AML-193 (cell line): ENCODE measurements at regions not wholly inside any gene's neighbourhood (a gene's known extent, or its start where the extent isn't known, plus 50 kb on each side); places are given as distances from the start of the nearest gene placed in this dataset.

ENCODE experiments used
- DNase-seq, 2 experiments: peaks; one replicate each; lab custom pipeline; 2025; lab: John Stamatoyannopoulos, UW

GRCh38 chr1:239733995-239734394 is 347.6 kb downstream of the CHRM3 start:
- DNase-seq = no peak

GRCh38 chr1:239735111-239735510 is 348.7 kb downstream of the CHRM3 start:
- no peak for DNase-seq

- no peak for DNase-seq
Measured at GRCh38 chr1:239736479-239736878, 350.1 kb downstream of the CHRM3 start.

- DNase-seq = no peak
Measured at GRCh38 chr1:239739375-239739774, 352.3 kb upstream of the FMN2 start.

GRCh38 chr1:239739919-239740318 is 351.8 kb upstream of the FMN2 start:
- DNase-seq = no peak

- DNase-seq = peak in 1 of 2 experiments; percentile 14
Measured at GRCh38 chr1:239742416-239743109, 349.1 kb upstream of the FMN2 start.

GRCh38 chr1:239744851-239745250 is 346.8 kb upstream of the FMN2 start:
- DNase-seq = no peak

GRCh38 chr1:239755107-239755912 is 336.4 kb upstream of the FMN2 start:
- DNase-seq = no peak

- no peak for DNase-seq
Measured at GRCh38 chr1:239757716-239758115, 334.0 kb upstream of the FMN2 start.

GRCh38 chr1:239758756-239759155 is 332.9 kb upstream of the FMN2 start:
- DNase-seq = no peak

- DNase-seq = no peak
Measured at GRCh38 chr1:239761509-239761908, 330.2 kb upstream of the FMN2 start.

- DNase-seq = peak; percentile 20 to 24
Measured at GRCh38 chr1:239763850-239764249, 327.8 kb upstream of the FMN2 start.

GRCh38 chr1:239764546-239764945 is 327.1 kb upstream of the FMN2 start:
- DNase-seq = no peak

GRCh38 chr1:239765163-239765562 is 326.5 kb upstream of the FMN2 start:
- no peak for DNase-seq

GRCh38 chr1:239771550-239771949 is 320.1 kb upstream of the FMN2 start:
- no peak for DNase-seq

- no peak for DNase-seq
Measured at GRCh38 chr1:239772446-239772845, 319.2 kb upstream of the FMN2 start.

- DNase-seq = no peak
Measured at GRCh38 chr1:239775466-239775865, 316.2 kb upstream of the FMN2 start.

- no peak for DNase-seq
Measured at GRCh38 chr1:239778208-239778813, 313.4 kb upstream of the FMN2 start.

- DNase-seq = no peak
Measured at GRCh38 chr1:239779962-239780361, 311.7 kb upstream of the FMN2 start.

- DNase-seq = no peak
Measured at GRCh38 chr1:239784896-239785295, 306.8 kb upstream of the FMN2 start.

- no peak for DNase-seq
Measured at GRCh38 chr1:239785576-239785975, 306.1 kb upstream of the FMN2 start.

- DNase-seq = no peak
Measured at GRCh38 chr1:239786464-239786863, 305.2 kb upstream of the FMN2 start.

- no peak for DNase-seq
Measured at GRCh38 chr1:239792157-239792556, 299.5 kb upstream of the FMN2 start.
